ENCODE measurements at regions not wholly inside any gene's neighbourhood (a gene's known extent, or its start where the extent isn't known, plus 50 kb on each side); places are given as distances from the start of the nearest gene placed in this dataset.

DNA sequence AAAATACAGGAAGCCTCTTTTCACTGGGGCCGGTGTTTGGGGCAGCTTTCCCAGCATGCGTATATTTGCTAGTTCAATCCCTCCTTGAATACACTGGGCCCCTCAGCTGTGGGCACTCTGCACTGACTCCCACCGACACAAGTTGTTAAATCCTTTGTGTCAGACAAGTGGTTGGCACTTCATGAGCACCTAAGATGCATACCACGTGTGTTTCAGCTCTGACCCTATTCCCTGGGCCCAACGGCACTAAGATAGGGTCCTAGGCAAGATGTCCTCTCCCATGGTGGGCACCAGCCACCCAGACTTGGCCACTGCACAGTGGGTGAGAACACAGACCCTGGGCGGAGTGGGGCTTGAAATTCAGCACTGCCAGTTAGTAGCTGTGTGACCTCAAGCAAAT lies 173.8 kb downstream of the BCL11B start:
- H3K4me3 Mint-ChIP-seq, result no peak overlapping the region
- no peaks in the 10 kb centered on the region for H3K4me1 Mint-ChIP-seq (ENCODE audit: low read depth)
- no peak overlapping the region for H3K27ac Mint-ChIP-seq
- no peaks in the 10 kb centered on the region for H3K27me3 Mint-ChIP-seq (ENCODE audit: low read depth)
- no peaks in the 10 kb centered on the region for H3K36me3 Mint-ChIP-seq (ENCODE audit: low read depth)
- H3K9me3 Mint-ChIP-seq, result no peaks in the 10 kb centered on the region

DNA sequence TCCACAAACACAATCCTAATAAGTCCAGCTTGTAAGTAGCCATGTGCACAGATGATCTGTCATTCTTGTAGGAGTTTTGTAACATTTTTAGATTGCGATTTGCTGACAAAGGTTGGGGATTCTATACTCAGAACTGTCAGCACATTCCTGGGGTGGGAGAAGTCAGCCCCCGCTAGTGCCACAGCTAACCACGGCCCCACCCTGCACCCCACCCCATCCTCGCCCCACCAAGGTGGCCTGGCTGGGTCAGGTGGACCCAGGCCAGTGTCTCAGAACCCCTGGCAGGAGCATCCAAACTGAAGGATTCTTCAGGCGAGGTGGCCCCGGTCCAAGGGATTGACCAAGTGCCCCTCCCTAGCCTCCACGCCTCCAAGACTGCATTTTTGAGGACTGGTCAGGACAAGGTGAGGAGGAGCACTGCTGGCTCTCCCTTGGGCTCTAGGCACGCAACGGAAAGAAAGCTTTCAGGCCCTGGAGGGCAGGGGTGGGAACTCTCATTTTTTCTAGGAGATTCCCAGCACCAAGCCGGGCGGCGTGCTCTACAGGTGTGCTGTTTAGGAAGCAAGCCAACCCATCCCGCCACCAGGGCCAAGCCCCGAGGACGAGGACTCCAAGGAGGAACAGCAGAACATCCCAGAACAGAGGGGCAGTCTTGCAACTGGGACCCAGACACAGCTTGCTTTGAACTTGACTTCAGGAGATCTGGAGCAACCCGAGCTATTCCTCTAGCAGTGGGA lies 172.8 kb downstream of the BCL11B start:
- Mint-ChIP-seq H3K27me3 (ENCODE audit: low read depth) (no peaks in the 10 kb centered on the region), H3K9me3 (no peaks in the 10 kb centered on the region), H3K4me3 (no peak overlapping the region), H3K27ac (no peak overlapping the region), H3K36me3 (ENCODE audit: low read depth) (no peaks in the 10 kb centered on the region), H3K4me1 (ENCODE audit: low read depth) (no peaks in the 10 kb centered on the region)

DNA sequence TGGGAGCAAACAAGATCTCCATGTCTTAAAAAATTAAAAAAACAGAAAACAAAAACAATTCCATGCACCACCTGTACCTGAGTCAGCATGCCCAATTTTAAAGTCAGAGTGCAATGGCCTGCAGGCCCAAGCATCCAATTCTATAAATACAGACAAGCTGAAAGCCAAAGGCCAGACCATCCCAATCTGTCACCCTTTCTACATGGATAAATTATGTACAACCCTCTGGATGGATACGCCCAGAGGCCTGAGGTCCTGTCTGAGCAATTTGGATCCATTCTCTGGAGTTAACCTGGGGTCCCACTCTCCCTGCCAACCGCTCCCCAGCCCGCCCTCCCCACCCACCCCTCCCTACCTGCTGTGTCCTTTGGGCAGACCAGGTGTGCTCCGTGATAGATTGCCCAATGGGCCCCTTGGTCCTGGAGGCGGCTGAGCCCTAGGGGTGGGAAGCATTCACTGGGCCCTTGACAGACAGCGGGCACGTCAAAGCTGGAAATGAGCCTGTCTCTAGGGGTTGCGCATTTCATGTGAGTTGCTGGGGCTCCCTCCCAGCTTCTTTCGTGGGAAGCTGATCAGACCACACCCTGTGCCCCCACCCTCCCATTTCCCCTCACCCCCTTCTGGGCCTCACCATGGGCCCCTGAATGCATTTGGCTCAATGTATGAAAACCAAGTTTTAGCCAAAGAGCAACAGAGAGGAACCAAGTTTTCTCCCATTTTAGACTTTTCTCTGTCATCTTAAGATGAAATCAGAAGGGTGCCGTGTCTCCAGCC lies 171.3 kb downstream of the BCL11B start:
- no peaks in the 10 kb centered on the region for H3K4me1 Mint-ChIP-seq (ENCODE audit: low read depth)
- no peak overlapping the region for H3K27ac Mint-ChIP-seq
- peaks cover under 1% of the 10 kb centered on the region for H3K36me3 Mint-ChIP-seq (ENCODE audit: low read depth)
- no peak overlapping the region for H3K4me3 Mint-ChIP-seq
- no peaks in the 10 kb centered on the region for H3K27me3 Mint-ChIP-seq (ENCODE audit: low read depth)
- peaks cover 8% of the 10 kb centered on the region for H3K9me3 Mint-ChIP-seq

DNA sequence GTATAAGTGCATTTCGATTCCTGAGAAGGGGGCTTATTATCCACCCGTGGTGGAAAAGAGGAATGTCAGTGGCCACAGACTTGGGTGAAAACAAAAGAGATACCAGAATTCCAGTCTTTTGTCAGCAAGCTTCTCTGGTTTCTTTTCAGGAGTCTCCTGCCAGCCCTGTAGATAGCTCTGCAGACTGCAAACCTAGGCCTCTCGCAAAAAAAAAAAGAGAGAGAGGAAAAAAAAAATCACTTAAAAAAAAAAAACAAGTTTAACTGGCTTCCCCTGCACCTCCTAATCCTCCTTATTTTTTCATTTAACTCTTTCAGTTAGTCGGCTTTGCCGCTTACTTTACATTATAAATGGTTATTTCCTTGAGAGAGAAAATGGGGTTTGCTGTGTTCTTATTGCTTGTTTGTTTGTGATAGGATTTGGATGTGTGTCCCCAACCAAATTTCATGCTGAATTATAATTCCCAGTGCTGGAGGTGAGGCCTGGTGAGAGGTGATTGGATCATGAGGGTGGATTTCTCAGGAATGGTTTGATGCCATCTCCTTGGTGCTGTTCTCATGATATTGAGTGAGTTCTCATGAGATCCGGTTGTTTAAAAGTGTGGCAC lies 170.0 kb downstream of the BCL11B start:
- H3K27ac Mint-ChIP-seq, result no peak overlapping the region
- peaks cover 11% of the 10 kb centered on the region for H3K9me3 Mint-ChIP-seq
- H3K4me1 Mint-ChIP-seq (ENCODE audit: low read depth), result no peaks in the 10 kb centered on the region
- no peak overlapping the region for H3K4me3 Mint-ChIP-seq
- H3K36me3 Mint-ChIP-seq (ENCODE audit: low read depth), result peaks cover 3% of the 10 kb centered on the region
- H3K27me3 Mint-ChIP-seq (ENCODE audit: low read depth), result no peaks in the 10 kb centered on the region

DNA sequence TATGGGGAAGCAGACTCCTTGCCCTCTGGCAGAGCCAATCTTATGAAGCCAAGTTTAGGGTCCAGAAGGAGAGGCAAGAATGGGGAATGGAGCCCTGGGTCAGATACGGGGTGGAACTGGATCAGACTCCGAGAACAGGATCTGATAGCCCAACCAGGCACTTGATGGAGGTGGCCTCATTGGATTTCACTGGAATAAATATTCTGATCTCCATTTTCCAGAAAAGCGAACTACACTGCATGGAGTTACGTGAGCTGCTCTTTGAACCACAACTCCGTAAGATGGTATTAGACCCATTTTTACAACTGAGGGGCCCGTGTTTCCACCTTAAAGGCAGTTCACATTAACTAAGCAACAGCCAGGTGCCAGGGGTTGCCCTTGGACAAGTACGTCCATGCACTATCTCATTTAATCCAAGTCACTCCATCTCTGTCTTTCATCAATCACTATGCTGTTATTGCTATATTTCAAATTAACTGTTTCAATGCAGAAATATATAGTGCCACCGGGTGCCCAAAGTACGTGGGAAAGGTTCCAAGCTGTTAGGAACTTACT lies 155.2 kb downstream of the BCL11B start:
- Mint-ChIP-seq H3K4me1 (ENCODE audit: low read depth) (peaks cover 4% of the 10 kb centered on the region), H3K36me3 (ENCODE audit: low read depth) (no peaks in the 10 kb centered on the region), H3K4me3 (no peak overlapping the region), H3K27ac (no peak overlapping the region), H3K9me3 (peaks cover 5% of the 10 kb centered on the region), H3K27me3 (ENCODE audit: low read depth) (peaks cover 35% of the 10 kb centered on the region)

DNA sequence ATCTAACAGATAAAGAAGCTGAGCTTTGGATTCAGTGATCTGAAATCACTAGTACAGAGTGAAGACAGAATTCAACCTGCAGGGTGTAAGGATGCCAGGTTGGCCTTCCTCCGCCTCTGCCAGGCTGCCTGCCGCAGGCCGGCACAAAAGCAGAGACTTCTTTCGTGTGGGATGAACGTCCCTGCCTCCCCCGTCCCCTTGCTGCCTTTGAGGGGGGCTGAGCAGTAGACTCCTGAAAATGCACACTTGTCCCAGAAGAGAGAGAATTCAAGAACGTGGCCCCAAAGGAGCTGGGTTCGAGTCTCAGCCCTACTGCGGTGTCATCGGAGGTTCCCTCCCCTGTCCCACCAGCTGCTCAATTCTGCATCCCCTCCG lies 154.3 kb downstream of the BCL11B start:
- Mint-ChIP-seq H3K9me3 (peaks cover 5% of the 10 kb centered on the region), H3K4me1 (ENCODE audit: low read depth) (peaks cover 4% of the 10 kb centered on the region), H3K36me3 (ENCODE audit: low read depth) (no peaks in the 10 kb centered on the region), H3K27ac (no peak overlapping the region), H3K27me3 (ENCODE audit: low read depth) (peaks cover 35% of the 10 kb centered on the region), H3K4me3 (no peak overlapping the region)

DNA sequence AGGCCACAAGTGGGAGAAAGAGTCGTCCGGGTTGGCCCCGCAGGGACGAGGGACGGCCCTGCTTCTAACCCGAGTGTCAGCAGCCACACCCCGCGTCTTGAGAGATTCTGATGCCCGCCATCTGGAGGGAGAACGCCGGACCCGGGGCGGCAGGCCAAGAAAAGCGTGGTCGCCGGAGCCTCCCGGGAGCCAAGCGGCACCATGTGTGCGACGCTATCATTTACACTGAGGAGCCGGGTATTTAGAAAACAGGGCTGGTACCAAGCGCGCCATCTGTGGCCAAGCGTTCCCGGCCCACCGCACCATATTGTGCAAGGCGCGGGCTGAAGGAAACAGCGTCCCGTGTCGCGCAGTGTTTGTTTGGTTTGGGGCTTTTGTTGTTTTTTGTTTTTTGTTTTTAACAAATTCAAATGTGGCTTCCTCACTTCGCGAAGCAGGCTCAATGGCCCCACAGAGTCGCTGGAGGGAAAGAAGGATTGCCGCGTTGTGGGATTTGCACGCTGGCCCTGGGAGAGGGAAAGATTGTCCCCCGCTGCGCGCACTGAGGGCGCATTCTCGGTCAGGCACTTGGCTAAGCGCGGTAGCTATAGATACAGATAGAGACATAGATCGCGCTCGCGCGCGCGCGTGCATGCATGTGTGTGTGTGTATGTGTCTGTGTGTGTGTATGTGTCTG lies 153.8 kb downstream of the BCL11B start:
- Mint-ChIP-seq H3K4me3 (no peak overlapping the region), H3K36me3 (ENCODE audit: low read depth) (no peaks in the 10 kb centered on the region), H3K4me1 (ENCODE audit: low read depth) (peaks cover 4% of the 10 kb centered on the region), H3K27ac (no peak overlapping the region), H3K9me3 (peaks cover 5% of the 10 kb centered on the region), H3K27me3 (ENCODE audit: low read depth) (peaks cover 35% of the 10 kb centered on the region)

DNA sequence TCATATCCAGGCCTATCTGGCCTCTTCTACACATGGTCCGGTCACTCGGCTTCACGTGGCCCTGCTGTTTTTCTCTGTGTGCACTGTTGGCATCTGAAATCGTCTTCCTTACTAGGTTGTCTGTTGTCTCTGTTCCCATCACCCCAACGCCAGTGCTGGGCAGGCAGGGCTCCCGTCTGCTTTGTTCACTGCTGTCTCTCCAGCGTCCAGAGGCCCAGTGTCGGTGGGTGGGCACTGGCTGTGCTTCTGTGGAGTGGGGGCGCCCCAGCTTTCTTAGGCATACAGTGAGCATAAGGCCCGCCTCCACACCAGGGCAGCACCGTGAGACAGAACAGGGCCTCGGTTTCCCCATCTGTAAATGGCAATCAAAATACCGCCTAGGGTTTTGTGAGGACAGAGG lies 153.1 kb downstream of the BCL11B start:
- Mint-ChIP-seq H3K27ac (no peak overlapping the region), H3K36me3 (ENCODE audit: low read depth) (no peaks in the 10 kb centered on the region), H3K9me3 (peaks cover 5% of the 10 kb centered on the region), H3K4me3 (no peak overlapping the region), H3K27me3 (ENCODE audit: low read depth) (peaks cover 35% of the 10 kb centered on the region), H3K4me1 (ENCODE audit: low read depth) (peaks cover 4% of the 10 kb centered on the region)

All from T-helper 1 cell treated with Interleukin-12 subunit alpha and Interleukin-12 subunit beta and Interleukin-4 antibody, amounts not matched to agents 30 μg/mL and 1 μg/mL, for 36 hours (primary cell).